PC-9 (cell line): ENCODE measurements at regions not wholly inside any gene's neighbourhood (a gene's known extent, or its start where the extent isn't known, plus 50 kb on each side); places are given as distances from the start of the nearest gene placed in this dataset.

Experiments
- CTCF ChIP-seq: fragments of 200-600 bp; sonication (generic); conservative IDR thresholded peaks from 2 replicates; pipeline ENCODE4 v1.6.1; 2017; ENCODE audit warnings: mixed run types, antibody characterized with exemption, mild to moderate bottlenecking, moderate library complexity
- EZH2 ChIP-seq: fragments of 200-600 bp; sonication (generic); IDR thresholded peaks from 2 replicates; pipeline ENCODE4 v1.8.0; 2017; ENCODE audit warnings: antibody characterized with exemption, low read depth

GRCh38 chr6:132179955-132180354 lies 221.3 kb downstream of the MOXD1 start:
- TF ChIP-seq CTCF (no peak), EZH2 (no peak)
